ENCODE measurements at regions not wholly inside any gene's neighbourhood (a gene's known extent, or its start where the extent isn't known, plus 50 kb on each side); places are given as distances from the start of the nearest gene placed in this dataset.
"Not testable (repeated sequence)": the region's sequence is repeated elsewhere in the genome, so short reads cannot be mapped to it uniquely, and the experiment has no call there.

DNA sequence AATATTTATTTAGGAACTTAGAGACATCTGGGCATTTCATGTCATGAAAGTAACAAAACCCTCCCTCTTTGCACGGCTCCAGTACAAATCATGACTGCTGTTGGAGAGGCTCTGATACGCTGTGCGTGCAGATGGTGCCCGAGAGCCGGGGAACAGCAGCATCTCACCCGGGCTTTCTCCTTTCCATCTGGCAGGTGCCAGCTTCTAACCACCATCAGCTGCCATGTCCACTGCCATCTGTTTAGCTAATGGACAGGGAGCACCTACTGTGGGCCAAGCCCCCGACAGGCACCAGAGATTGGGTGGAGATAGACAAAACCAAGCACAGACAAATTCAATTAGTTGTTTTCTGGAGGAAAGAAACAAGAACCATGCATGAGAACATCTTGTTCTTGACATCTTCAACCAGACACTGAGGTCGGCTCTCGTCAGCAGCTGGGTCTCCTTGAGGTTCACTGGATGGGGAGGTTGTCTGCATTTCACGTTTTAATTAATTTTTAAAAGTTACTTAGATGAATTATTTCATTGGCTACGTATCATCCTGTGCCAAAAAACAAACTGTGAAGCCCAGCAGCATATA is 323.7 kb downstream of the THBS2 start:
- no peak for ATAC-seq

DNA sequence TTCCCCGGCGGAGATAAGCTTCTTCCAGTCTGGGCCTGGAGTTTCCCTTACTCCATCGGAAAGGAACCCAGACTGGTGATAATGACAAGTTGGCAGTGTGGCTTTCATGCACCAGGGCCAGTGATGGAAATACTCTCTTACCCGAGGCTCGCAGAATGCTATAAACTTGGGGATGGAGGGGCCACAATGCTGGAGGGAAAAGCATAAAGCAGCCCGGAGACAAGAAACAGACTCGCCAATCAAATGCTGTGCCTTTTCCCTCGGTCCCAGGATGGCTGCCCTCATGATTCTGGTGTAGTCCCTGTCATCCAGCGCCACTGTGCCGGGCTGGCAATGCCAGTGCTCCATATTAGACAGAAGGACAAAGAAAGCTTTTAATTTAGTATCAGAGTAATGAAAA is 325.6 kb downstream of the THBS2 start:
- ATAC-seq: no peak

DNA sequence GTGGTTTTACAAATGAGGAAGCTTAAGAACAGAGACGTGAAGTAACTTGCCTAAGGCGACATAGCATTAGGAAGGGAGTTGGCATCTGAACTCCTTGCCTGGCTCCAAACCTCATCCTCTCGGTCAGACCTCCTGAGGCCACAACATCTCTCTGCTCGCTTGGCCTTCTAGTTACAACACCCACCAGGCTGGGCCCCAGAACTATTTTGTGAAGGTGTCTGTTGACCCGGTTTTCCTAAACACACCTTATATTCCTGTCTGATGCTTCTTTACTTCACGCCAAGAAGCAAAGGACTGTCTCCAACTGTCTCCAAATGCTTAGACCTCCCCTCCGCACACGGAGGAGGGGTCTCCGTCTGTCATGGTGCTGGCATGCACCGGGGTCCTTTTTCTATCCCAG is 326.6 kb downstream of the THBS2 start:
- ATAC-seq: no peak

DNA sequence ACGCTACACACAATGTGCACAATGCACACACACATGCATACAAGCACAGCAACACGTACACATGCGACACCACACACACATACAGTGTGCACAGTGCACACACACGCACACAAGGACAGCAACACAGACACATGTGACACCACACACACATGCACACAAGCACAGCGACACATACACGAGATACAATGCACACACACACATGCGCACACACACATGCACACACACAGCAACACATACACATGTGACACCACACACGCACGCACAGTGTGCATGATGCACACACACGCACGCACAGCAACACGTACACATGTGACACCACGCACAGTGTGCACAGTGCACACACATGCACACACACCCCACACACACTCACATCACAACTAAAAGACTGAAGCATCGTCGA is 327.3 kb downstream of the THBS2 start:
- ATAC-seq: no peak

DNA sequence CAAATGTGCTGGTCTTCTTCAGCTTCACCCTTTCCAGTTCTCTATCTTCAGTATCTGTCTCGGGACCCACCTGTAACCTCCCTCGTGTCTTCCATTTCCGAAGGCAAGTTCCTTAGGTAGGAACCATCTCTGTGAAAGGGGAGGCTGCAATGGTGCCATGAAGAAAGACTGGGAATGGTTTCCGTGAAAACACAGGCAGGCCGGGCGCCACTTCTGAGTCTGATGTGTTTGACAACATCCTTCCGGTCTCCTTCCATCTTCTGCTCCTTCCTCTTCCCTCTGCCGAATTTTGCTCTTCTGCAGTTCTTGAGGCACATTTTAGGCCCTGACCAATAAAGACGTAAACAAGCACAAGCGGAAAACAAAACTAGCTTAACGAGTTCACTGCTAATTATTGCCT is 328.0 kb downstream of the THBS2 start:
- no peak for ATAC-seq

DNA sequence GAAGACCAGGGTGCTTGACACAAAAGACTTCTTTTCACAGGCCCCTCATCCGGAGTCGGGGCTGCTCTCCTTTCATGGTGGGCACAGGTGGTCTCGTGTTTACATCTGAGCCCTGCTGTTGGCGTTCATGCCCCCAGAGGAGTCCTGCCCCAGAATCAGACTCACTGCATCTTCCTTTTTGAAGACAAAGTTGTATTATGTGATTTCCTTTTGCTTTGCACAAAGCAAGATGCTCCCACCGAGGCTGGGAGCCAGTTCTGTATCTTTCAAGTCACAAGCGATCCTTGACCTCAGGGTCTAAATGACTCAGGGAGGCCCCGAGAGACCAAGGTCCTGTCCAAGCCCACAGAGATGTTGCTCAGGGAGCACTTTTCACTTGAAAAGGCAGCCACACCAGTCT is 330.5 kb downstream of the THBS2 start:
- no peak for ATAC-seq

DNA sequence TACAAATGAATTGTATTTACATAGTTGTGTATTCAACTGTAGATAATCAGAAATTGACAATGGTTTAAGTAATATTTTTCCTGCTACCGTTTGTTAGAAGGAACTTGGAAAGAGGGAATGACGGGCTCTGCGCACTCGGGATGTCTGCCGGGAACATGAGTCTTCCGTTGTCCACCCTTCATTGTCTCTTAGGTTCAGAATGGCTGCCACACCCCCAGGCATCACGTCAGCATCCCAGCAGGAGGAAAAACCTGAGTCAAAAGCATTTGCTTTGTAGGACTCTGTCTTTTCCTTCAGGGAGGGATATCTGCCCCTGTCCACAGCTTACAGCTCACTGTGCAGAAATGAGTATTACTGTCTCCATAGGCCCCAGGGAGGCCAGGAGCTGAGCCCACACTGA is 331.2 kb downstream of the THBS2 start:
- no peak for ATAC-seq

DNA sequence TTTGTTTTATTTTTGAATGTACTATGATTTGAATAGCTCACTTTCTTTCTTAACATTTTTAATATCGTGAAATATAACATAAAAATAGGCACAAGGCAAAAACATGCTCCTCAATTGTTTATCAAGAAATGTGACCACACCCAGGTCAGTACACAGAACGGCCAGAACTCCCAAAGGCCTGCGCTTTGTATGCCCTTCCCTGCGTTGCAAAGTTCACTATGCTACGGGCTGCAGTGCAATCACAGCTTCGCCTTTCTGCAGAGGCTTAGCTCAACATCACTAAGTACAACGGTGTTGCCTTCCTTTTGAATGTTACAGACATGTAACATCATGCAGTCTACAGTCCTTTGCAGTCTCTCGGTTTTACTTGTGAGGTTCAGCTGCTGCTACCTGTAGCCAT is 333.4 kb downstream of the THBS2 start:
- no peak for ATAC-seq

DNA sequence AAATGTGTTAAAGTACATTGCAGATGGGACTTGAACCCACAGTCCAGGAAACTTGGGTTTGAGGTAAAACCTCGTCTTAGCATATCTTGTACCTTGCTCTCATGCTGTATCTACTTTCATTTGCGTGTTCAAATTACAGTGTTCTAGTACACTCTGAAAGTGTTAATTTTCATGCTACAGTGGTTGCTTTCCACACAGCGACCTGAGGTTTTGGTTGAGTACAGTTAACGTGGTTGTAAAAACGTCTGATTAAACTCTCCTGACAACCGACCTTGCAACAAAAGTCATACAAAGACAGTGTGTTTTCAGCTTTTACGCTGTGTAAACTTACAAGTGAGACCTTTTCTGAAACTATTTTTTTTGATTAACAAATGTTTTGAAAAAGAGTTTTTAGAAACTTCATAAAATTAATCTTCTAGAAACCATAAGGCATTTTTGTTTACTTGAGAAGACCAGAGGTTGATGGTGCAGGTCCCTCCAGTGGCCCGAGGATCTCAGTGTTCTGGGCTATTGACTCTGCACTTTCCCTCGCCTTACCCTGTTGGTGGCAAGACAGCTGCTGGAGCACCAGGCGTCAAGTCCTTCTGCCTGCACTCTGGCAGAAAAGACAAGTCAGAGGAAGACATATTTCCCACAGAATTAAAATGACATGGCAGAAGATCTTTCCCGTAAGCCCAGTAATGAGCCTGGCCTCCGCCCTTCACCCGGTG is 334.0 kb downstream of the THBS2 start:
- no peak for ATAC-seq

DNA sequence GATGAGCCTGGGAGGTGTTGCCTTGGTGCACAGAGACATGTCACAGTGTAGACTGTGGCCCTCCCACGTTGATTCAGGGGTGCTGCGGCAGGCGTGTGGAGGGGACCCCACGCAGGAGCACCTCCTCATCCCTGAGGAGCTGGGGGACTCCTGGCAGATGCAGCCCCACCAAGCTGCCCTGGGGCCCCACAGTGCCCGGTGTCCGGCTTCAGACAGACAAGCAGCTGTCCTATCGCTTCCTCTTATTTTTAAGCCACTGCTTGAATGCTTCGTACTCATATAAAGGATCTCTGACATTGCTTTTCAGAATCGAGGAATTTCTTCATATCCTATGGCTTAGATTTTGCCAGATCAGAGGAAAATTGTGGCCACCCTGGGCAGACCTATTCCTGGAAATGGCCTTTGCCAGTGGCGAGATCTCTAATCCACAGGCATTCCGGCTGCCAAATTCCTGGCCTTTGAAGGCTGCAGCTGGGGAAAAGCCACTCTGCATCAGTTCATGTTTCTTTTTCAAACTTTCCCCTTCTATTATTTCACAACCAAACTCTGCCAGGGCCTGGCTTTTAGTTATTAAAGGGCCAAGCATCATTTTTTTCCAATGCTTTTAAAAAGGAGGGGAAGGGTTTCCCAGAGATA is 337.0 kb downstream of the THBS2 start:
- no peak for ATAC-seq

DNA sequence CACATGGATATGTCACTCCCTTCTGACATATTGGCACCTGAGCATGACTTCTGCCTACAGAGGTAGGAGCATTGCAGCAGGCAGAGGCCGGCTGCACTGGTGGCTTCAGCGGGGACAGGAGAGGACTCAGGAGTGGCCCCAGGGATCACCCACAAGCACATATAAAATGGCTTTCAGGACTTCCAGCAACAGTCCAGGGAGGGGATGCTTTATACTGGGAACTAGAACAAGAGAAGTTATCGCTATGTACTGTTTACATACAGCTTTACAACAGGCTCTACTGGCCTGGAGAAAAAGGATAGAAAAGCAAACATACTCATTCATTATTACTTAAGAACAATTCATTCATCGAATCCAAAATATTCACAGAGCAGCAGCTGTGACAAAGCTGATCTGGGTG is 337.8 kb downstream of the THBS2 start:
- ATAC-seq: no peak

DNA sequence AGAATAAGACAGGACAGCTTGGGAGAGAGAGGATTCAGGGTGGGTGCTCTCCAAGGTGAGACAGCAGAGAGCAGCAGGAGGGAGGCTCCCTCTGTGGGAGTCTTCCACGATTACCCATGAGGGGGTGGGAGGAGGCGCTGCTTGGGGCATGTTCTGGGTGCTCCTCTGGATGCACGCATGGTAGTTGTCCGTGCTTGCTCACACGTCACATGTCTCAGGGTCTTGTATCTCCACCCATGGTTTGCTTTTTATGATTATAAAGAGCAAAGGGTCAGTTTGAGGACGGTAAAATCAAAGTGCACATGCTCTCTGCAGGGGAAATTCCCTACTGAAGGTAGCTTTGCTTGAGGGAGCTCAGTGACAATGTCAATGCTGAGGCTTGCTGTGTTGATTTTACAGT is 338.4 kb downstream of the THBS2 start:
- no peak for ATAC-seq

DNA sequence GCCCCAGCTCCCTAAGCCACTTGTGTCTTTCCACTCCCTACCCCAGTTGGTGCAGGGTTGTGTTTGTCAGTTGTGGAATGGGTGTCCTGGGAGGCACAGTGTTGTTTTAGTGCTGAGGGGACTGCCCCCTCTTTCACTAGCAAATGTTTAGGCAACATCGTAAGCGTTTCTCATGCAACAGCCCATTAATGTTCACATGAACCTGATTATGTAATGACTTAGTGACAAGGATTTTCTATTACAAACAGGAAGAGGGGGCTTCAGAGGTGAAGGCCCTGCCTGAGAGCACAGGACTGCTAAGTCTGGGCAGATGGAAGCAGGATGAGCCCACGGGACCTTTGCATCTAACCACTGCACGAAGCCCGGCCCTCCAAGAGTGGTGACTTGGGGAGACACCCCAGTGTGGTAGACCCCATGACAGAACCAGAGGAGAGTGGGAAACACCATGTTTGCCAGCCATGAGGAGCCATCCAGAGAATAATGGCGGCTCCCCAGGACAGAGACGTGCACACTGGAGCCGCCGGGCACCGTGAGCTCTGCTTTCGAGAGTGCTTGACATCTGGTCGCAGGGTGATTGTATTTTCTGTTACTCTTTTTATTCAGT is 339.7 kb downstream of the THBS2 start:
- ATAC-seq: no peak

DNA sequence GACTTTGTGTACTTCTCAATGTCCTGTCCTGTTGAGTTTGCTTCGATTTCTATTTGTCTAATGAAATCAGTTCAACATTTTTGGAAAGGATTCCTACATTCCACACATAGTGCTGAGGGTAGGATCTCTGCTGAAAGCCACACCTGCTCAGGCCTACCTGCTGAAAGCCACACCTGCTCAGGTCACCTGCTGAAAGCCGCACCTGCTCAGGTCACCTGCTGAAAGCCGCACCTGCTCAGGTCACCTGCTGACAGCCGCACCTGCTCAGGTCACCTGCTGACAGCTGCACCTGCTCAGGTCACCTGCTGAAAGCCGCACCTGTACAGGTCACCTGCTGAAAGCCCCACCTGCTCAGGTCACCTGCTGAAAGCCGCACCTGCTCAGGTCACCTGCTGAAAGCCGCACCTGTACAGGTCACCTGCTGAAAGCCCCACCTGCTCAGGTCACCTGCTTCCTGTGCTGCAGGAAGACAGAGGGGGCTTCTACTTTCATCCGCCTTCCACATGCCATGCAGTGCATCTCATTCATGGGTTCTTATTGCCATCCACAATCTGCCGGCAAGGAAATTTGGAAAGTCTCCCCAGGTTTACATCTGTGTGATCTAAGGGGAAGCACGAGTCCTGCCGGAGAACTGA is 340.3 kb downstream of the THBS2 start:
- not testable (repeated sequence) for ATAC-seq

DNA sequence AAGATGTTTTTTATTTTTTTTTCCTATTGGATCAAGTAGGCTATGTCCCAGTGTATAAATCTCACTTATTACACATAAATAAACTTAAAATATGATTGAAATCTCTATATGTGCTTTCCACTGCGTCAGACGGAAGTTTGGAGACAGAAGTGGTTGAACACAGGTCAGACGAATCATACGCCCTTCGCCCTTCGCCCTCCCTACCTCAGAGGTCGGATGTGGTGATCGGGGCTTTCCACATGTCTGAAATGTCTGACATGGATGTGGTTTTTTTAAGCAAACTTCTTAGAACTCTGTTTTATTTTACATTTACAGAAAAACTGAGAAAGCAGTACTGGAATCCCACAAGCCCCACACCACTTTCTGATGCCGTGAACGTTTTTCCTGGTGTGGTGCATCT is 344.4 kb downstream of the THBS2 start:
- no peak for ATAC-seq

DNA sequence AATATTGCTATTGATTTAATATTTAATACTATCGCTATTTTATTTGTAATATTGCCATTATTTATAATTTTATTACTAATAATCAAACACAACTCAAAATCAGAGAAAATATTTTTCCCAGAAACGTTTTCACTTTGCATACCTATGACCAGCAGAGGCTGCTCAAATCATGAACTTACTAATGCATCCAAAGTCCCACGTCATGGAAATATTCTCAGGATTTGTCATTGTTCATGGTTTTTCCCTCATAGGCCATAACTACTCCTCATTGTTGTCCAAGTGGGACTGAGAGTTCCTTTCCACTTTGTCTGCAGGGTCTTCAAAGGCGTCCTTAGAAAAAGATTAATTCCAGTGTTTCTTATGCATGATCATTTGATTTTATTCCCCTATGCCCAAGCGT is 344.8 kb downstream of the THBS2 start:
- ATAC-seq: no peak

DNA sequence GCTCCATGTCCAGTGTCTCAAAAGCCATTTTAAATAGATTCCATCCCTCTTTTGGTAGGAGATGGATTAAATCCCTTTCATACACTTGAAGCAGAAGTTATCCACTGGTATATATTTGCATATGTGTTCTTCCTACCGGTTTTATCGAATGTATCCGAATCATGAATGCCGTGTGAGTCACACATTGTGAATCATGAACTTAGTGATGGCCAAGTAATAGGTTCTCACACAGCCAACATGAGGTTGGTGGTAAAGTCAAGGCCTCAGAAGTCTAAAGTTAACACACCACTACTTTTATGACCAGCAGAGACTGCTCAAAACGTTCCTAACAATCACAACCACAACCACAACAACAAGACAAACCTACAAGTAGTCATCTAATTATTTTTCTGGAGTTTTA is 345.5 kb downstream of the THBS2 start:
- no peak for ATAC-seq

DNA sequence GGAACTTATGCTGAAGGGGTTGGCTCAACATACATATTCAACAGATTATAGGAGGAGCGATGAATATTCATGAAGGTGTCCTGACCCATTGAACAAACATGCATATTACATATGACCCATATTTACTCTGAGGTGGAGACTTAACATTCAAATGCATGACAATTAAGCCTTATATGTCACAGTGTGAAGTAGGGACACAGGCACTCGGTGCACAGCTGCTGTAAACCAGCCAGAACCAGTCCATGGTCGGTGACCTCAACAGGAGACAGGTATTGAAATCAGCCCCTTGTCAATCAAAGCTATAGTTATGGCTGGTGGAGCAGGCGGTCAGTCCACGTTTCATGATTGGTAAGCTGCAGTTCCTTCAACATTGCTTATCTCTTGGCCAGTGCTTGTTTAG is 347.3 kb downstream of the THBS2 start:
- ATAC-seq: no peak

DNA sequence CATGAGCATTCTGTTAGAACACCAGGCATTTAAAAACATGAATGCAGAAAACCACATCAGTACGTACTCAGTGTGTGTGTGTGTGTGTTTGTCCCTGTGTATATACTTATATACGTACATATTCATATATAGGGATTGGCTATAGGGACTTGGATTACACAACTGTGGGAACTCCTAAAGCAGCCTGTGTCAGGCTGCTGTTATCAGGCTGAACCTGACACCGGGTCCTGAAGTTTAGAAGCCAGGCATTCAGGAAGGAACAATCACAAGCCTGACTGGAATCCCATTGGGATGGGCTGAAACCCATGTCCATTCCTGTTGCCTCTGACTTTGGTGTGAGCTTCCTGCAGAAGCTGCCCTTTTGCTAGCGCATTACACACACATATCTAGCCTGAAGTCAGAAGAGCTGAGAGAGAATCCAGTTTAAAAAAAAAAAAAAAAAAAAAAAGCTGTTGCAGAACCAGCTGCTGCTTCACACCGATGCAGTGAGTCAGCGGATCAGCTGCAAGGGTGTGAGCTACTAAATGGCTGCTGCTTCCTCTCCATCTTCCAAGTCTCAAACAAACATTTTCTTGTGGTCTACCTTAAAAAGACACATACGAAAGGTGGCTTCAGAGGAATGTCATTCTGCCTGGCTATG is 348.1 kb downstream of the THBS2 start:
- ATAC-seq: no peak

DNA sequence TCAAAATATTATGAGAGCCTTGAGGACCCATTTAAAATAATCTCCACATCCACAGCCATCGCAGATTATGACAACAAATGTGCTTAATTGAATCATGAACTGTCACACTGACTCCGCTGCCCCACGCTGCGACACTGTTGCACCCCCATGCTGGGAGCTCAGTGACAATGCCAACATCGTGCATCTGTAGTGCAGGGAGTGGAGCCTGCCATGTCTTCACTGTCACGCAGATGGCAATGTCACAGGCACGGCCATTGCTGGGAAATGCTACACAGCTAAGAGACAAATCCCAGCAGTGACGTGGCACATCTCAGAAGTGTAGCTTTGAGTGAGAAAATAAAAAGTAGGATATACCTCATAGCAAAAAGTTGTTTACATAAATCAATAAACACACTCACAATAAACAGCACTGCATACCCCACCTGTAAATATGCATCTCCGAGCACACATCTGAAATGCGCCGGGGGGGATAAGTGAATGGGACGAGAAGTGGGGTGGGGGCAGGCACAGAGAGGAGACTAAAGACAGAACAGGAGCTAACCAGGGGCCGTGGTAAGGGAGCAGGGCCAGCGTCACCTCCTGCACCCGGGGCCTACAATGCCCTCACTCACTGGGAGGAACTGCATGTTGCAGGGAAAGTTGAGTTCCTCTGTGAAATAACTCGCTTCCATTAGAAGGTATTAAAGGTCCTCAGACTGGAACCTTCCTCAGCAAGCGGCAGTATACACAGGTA is 349.9 kb downstream of the THBS2 start:
- ATAC-seq: no peak

DNA sequence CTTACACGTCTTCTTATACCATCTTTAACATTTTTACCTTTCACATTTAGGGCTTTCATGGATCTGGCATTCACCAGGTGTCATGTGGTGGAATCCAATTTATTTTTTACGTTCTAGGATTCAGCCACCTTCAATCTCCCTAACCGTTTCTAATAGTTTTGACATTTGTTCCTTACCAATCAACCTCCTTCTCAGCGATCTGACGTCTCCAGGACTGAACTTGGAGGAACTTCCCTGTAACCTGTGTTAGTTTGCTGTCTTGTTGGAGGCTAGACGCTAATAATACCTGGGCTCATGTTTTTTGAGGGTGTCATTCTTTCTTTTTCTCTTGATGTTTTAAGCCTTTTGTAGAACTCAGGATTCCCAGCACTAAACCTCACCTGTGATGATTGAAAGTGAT is 351.6 kb downstream of the THBS2 start:
- ATAC-seq: no peak

DNA sequence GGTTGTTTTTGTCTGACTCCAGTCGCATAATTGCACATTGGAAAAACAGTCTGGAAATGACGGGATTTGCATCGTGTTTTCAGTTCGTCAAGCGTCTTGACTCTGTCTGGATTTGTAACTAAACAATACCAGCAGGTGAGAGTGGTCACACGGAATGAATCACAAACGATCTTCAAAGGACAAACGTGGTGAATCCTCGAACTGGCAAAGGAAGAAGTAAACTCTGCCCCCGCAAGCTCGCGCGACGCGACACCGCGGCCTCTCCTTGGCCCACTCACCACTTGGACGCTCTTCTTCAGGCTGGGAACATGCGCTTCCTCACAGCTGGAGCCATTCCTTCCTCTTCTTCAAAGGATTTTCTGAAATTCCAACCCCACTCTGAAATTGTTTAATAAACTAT is 352.6 kb downstream of the THBS2 start:
- ATAC-seq: no peak

All from activated CD4-positive, CD25-positive, alpha-beta regulatory T cell treated with anti-CD3 and anti-CD28 coated beads, Interleukin-2, amount 50 U/mL, for 24 hours (primary cell).